HG02943 (cell line): ENCODE measurements at regions not wholly inside any gene's neighbourhood (a gene's known extent, or its start where the extent isn't known, plus 50 kb on each side); places are given as distances from the start of the nearest gene placed in this dataset.
"Not testable (repeated sequence)": the region's sequence is repeated elsewhere in the genome, so short reads cannot be mapped to it uniquely, and the experiment has no call there.

Source experiments
- ATAC-seq: cut with Tn5 transposase; IDR thresholded peaks from one replicate; pipeline ENCODE4 v1.9.1; 2021; ENCODE audit warnings: mild to moderate bottlenecking, low read depth, moderate library complexity; ENCODE audit not compliant: unreplicated experiment

DNA sequence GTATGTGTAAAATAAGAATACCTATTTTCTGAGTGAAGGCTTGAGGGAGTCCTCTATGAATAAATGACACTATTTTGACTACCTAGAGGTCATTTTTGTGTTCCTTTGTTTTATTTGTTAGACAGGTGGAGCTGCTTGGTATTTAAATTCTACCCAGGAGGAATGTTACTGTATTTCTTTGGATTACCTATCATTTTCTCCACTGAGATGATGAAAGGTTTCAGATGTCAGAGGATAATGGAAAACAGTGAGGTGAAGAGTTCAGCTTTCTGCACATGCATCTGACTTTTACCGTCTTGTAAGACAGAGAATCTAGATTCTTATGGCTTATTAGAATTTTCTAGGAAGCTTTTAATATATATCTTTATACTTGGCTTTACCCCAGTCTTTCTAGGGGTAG, 689.8 kb upstream of the NXPH2 start:
- no peak for ATAC-seq

DNA sequence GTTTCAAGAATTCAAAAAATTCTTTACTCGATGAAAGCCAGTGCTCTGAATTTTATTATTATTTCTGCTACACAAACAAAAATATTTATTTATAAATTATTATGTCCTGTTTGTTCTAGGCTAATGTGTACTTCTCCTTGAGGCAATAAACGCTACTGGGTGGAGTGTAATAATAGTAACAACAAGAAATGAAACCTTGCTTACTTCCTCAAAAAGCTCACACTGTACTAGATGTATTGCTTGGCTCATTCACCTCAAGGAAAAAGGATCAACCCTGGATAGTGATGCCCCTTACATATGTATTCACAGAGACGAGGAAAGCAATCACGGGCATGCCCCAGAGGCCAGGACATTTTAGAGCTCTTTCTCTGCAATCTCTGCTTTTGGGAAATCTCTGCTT, 685.6 kb upstream of the NXPH2 start:
- ATAC-seq: no peak

DNA sequence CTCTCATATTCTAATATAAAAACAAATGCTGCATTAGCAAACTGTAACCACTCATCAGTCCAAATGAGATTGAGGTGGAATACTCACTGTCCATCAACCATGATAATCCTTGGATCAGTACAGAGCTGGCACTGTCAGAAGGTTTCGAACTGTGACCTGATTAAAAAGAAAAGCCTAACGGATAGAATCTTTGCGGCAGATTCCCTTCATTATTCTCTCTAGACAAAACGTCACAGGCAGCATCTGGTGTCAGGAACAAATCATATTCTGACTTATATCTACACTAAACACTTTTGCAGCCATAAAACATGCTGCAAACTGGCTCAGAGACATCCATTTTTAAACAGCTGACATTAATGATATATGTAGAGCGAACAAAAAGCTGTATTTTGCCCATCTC, 677.7 kb upstream of the NXPH2 start:
- ATAC-seq: no peak

DNA sequence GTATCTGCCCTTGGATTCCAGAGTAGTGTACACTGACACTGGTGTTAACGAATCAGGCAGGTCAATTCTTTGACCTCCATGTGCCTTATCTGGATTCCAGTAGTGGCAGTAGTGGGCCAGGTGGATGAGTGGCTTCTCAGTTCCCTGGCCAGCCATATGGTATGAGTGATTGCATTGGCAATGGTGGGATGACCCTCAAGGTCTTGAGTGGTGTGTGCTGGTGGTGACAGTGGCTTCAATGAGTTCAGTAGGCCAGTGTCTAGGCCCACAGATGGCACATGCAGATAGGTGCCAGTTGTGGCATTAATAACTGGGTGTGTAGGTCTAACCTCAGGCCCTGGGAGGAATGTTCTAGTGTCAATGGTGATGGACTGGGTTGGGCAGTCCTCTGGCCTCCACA, 674.1 kb upstream of the NXPH2 start:
- ATAC-seq: no peak

DNA sequence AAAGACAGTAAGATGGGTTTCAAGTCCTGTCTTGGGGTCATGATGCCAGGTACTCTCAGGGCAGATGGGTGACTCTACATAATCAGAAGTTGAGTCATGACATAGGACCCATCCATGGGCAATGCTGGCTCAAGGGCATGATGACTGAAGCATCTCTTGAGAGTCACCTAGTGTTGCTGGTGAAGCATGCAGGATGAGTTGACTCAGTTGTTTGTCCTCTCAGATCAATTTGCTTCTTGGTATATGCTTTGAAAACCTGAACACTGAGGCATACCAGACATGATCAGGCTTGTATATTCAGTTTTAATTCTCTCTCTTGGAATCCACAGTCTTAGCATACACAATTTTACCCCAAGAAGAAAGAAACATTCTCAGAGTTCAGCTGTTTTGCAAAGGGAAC, 658.9 kb upstream of the NXPH2 start:
- no peak for ATAC-seq

DNA sequence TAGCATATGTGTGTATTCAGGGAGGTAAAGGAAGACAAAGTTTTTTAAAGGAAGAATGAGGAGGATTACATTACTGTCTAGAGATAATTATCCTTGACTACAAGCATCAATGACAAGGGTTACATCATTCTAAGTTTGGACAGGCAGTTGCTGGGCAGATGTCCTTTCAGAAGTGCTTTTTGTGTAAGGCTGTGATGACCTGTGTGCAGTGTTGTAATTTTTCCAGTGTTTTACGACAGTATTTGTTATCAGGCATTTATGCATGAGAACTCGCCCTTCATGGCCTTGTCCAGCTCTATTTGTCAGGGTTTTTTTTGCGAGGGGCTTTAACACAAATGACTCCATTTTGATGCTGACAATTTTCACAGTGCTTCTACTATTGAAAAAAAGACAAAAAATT, 658.3 kb upstream of the NXPH2 start:
- ATAC-seq: no peak

DNA sequence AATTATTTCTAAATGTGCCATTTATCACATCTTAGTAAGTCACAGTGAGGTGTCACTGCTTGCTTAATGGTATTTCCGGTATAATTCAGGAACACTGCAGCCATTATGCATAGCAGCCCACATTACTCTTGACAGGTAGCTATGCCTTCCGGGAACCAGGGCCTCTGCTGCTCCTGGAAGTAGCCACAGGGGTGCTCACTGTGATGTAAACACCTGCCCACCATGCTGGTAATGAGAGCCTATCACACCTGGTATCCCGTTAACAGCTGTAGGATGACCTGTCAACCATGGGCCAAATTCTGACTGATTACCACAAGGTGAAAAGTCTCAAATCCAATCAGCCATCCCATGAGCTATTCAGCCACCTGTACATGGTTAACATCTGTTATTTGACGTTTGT, 647.0 kb upstream of the NXPH2 start:
- no peak for ATAC-seq

DNA sequence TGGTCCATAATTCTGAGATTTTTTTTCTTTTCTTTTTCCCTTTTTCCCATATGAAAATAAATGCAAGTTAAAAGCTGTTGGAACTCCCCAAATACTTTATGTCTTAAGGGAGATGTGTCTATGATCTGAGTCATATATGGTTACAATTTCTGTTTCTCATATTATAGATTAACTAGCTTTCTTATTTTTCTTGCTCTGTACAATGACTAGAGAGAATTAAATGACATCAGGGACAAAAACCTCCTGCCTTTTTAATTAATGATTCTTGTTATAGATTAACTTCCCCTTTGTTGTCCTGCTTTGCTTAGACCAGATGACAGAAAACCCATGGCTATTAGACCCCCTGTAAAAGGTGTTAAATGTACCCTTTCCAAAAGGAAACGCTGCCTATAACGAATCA, 643.9 kb upstream of the NXPH2 start:
- ATAC-seq: no peak

DNA sequence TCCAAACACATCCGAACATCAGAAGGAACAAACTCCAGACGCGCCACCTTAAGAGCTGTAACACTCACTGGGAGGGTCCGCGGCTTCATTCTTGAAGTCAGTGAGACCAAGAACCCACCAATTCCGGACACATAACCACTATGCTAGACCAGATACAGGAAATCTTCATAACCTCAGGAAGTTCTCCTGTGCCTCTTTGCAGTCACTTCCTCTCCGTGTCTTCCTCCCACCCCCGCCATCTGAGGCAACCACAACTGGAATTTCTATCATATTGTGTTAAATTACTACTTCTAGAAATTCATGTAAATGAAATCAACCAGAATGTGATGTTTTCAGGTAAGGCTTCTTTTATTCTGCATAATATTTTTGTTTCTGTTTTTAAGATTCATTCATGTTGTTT, 631.0 kb upstream of the NXPH2 start:
- no peak for ATAC-seq

DNA sequence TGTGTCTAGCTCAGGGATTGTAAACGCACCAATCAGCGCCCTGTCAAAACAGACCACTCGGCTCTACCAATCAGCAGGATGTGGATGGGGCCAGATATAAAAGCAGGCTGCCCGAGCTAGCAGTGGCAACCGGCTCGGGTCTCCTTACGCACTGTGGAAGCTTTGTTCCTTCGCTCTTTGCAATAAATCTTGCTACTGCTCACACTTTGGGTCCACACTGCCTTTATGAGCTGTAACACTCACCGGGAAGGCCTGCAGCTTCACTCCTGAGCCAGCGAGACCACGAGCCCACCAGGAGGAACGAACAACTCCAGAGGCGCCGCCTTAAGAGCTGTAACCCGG, 630.6 kb upstream of the NXPH2 start:
- ATAC-seq: not testable (repeated sequence)

DNA sequence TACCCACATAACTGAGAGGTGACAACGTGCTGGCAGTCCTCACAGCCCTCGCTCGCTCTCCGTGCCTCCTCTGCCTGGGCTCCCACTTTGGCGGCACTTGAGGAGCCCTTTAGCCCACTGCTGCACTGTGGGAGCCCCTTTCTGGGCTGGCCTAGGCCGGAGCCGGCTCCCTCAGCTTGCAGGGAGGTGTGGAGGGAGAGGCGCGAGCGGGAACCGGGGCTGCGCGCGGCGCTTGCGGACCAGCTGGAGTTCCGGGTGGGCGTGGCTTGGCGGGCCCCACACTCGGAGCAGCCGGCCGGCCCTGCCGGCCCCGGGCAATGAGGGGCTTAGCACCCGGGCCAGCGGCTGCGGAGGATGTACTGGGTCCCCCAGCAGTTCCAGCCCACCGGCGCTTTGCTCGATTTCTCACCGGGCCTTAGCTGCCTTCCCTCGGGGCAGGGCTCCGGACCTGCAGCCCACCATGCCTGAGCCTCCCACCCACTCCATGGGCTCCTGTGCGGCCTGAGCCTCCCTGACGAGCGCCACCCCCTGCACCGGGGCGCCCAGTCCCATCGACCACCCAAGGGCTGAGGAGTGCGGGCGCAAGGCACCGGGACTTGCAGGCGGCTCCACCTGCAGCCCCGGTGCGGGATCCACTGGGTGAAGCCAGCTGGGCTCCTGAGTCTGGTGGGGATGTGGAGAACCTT, 630.1 kb upstream of the NXPH2 start:
- ATAC-seq: not testable (repeated sequence)

DNA sequence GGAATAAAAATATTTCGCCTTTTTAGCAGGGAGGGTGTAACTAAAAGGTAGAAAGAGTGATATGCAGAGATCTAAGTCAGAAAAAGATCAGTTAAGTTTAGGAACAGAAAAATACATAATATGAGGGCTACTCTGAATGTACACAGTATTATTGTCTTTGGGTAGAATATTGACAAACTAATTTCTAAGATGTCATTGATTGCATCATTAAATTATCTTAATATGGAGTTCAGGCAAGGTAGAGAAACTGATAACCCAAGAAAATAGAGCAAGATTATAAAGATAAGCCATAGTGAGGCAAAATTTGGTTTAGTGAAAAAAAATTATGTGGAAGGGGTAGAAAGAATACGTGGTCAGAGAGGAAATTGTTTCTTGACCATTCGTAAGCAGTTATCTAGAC, 629.0 kb upstream of the NXPH2 start:
- ATAC-seq: no peak

DNA sequence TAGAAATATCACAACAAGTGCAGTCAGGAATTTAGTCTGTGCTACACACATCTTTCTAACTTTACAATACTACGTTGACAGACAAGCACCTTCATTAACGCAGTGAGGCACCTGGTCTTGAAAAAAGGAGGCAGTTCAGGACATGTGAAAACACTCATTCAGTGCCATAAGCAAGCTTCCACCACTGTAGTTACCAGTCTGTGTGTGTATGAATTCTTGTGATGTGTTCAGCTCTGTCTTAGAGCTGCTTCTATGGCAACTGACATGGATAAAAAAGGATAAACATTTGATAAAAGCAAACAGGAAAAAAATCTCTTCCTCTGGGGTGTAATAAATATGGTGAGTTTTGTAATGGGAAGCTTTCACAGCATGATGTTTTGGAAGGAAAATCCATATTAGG, 623.8 kb upstream of the NXPH2 start:
- no peak for ATAC-seq

DNA sequence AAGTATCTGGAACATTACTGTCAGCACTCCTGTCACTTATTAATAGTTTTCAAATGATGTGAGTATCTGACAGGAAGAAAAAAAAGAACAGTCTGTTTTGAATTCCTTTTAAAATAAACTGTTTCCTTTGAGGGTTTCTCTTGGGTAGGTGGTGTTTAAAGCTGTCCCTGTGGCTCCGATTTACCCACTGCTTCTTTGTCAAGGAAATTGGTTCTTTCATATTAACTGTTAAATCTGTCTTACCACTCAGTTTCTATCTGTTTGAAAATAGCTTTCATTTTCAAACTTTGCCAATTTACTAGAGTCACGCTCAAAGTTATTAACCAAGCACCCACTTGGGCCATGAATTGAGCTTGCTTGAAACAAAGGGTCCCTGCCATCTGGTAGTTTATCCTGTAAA, 614.6 kb upstream of the NXPH2 start:
- no peak for ATAC-seq

DNA sequence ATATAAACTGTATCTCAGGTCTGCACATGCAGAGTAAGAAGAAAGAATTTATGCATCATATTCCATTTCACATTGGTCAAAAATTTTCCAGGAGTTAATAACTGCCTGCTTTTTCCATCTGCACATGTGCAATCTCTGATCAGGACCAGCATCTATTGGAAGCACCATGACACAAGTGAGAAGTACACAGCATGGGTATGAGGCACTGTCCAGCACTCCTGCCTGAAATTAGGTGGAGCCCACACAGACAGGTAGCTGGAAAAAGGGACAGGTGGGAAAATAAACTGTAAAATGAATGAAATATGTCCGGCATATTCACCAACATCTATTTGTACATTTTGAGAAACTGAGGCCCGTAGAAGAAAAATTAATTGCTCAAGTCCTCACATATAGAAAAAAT, 609.2 kb upstream of the NXPH2 start:
- no peak for ATAC-seq

DNA sequence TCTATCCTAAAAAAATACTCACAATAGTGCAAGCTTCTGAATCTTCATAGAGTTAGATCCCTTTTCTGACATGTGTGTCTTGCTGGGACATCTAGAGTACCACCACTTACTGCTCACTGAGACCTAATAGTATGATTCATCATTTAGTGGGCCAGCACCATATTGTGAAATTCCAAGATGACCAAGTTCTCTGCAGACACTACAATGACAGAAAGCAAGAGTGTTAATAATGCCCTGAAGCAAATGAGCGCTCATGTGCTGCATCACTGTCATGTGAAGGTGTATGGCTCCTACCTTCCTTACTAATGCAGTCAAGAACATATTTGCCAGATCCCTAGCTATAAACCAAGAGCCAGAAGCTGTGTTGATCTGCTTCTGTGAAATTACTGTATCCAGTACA, 606.2 kb upstream of the NXPH2 start:
- ATAC-seq: no peak

DNA sequence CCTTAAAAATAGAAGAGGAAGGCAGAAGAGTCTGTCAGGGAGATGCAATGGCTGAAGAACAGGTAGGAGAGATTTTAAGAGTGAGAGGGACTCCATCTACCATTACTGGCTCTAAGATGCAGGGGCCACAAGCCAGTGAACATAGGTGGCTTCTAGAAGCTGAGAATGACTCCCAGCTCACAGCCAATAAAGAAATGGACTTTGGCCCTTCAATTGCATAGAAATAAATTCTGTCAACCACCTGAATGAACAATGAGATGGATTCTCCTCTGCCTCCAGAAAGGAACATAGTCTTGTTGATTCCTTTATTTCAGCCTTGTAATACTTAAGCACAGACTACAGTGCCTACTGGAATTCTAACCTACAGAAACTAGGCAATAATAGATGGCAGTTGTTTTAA, 603.3 kb upstream of the NXPH2 start:
- no peak for ATAC-seq

DNA sequence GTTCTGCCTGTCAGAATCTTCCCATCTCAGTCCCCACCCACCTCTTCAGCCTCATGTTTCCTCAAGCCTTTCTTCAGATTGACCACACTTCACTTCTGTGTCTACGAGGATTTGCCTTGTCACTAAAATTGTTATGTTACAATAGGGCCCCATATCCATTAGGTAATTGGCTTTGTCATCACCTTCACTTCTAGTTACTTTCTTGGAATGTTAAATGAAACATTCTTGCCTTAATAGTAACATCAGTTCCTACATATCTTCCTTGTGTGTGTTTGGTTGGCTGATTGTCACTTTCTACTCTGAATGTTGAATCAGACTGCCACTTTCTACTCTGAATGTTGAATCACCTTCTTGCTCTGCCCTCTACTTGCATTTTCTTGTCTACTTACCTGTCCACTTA, 599.9 kb upstream of the NXPH2 start:
- no peak for ATAC-seq

DNA sequence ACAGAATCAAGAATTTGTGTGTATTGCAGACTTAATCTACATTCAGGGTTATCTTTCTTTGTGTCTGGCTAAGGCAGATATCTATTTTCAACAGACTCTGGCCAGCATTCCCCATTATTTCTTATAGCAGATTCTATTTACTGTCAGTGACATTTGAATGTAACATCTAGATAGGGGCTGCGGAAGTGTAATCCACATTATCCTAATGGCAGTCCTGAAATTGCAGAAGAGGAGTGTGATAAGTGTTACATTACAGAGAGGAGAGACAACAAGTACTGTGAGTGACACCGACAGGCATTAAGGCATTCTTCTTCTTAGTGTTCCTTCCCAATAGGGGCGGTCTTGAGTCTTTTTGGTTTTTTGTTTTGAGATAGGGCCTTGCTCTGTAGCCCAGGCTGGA, 598.2 kb upstream of the NXPH2 start:
- ATAC-seq: no peak

DNA sequence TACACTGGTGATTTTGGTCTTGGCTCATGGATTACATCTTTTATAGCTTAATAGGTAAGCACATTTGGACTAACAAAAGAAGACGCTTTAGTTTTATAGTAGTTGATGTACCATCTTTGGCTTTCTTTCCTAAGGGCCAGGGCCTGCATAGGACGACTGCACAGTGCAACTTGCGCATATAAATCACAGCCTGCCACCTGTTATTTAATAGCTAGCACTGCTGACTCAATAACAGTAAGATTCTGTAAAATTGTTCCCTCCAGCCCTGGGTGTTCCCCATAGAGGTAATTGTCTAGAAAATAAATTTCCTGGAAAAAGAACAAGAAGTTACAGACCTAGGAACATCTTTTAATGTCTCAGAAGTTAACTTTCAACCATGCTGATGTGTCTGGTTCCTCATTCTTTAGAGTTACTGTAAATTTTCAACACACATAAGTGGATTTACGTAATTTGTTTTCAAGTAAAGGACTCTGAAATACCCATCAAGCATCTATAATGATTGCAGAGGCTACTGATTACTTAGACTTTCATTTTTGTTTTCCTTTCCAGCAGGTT, 594.2 kb upstream of the NXPH2 start:
- no peak for ATAC-seq

DNA sequence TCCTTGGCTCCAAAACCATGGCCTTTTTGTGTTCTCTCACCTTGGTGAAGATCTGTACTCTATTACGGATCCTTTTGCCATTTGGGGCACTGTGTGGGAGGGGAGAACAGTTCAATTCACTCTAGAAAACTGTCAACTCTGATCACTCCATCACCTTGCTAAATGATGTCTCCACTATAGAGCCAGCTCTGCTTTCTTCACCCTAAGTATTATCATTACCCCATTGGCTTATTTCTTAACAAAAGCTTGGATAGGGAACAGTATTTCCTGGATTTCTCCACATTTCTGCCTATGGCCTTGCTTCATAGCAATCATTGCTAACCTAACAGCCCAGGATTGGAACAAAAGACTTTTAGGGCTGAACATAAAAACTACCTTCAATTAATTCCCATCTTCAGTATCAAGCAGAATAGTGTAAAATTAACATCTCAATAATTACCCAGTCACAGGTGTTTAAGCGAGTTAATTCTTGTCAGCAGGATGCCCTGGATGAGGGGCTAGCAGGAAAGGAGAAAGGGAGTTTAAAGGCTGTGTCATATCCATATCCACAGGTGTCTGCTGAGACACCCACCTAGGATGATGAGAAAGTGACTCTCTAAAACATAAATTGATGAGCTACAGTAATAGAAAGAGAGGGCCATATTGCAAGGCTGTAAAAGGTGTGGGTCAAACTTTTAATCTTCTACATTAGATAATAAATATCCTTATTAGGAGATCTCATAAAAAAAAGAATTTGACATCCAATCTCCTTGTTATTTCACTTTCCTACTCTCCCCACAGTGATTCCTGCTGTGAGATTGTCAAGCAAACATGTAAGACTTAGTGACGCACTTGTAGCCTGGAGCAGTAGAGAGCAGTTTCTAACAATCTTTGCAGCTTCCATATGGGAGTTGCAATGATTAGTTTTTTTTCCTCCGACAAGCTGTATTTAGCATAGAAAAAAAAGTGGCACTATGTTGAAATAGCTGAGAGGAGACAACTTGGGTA, 589.5 kb upstream of the NXPH2 start:
- no peak for ATAC-seq

DNA sequence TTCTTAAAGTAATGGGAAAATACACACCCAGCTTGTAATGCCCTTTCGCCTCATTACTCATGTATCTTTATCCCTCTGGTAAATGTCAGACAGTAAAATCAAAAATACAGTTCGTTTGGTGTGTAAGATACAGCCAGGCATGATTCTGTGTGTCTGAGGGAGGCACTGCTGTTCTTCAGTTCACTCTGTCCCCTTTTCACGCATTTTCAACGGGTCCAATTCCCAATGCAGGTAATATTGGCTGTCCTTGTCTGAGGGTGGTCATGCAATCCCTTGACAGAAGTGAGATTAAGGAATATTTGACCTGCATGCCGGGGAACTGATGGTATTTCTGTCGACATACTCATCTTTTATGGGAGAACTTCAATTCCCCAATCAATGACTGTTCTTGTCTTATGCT, 587.2 kb upstream of the NXPH2 start:
- ATAC-seq: no peak
